DOHH2 (cell line): ENCODE measurements at regions not wholly inside any gene's neighbourhood (a gene's known extent, or its start where the extent isn't known, plus 50 kb on each side); places are given as distances from the start of the nearest gene placed in this dataset.

Experiments used
- CTCF ChIP-seq: fragments of 200-600 bp; sonication (generic); IDR thresholded peaks from one replicate; pipeline ENCODE4 v1.5.1; 2014; ENCODE audit warnings: antibody characterized with exemption, mild to moderate bottlenecking, low read depth, low read length; ENCODE audit not compliant: poor library complexity, severe bottlenecking
- EZH2phosphoT487 ChIP-seq: fragments of 200-600 bp; sonication (generic); IDR thresholded peaks from 2 replicates; pipeline ENCODE4 v1.6.1; 2017; ENCODE audit warnings: borderline replicate concordance, mild to moderate bottlenecking, antibody characterized with exemption, low read length, moderate library complexity, mixed read lengths

DNA sequence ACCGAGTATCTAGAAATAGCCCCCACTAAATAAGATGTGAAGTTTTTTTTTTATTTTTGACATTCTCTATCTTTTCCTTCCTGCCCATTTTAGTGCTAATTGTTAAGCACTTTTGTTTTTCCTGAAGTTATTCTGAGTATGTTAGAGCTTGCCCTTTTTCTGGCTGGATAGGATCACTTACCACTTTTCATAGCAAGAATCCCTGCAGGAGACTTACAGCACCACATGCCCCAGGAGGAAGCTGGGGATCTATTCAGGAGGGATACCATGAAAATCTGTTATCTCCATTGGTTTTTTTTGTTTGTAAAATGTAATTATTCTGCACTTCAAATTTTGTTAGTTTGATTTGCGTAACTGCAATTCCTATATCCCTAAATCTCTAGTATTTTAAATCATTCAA, 968.4 kb downstream of the ZPLD1 start:
- TF ChIP-seq CTCF: no peak
- no peak for TF ChIP-seq EZH2phosphoT487
